CD4-positive, alpha-beta T cell (primary cell): ENCODE measurements at regions not wholly inside any gene's neighbourhood (a gene's known extent, or its start where the extent isn't known, plus 50 kb on each side); places are given as distances from the start of the nearest gene placed in this dataset.

Source experiments
- ATAC-seq: fragments of 200-7000 bp; cut with Tn5 transposase; one replicate; pipeline ENCODE4 v1.10.0; 2022; ENCODE audit warnings: mild to moderate bottlenecking; ENCODE audit not compliant: poor library complexity
- CTCF ChIA-PET: fragments of 350-600 bp; sonication (Branson Sonifier 250); formaldehyde crosslinking; loops from one replicate; lab custom pipeline; 2021; ENCODE audit warnings: antibody characterized with exemption, inconsistent platforms; lab: Charles Lee
- POLR2A ChIA-PET: fragments of 350-600 bp; sonication (Branson Sonifier 250); formaldehyde crosslinking; loops from one replicate; lab custom pipeline; 2021; ENCODE audit warnings: antibody characterized with exemption, inconsistent platforms; lab: Charles Lee
- DNase-seq, 14 experiments: peaks; one replicate each; pipeline ENCODE4 v3.0.0-alpha.2; 2013 to 2020; ENCODE audit warnings: mixed read lengths in 2 of 14
- H3K27ac ChIP-seq, 2 donors: one replicate each; pipeline versions ENCODE4 v1.5.1 to v1.7.0; 2013; ENCODE audit warnings: low read length in 2 of 2, low read depth in 1 of 2, mild to moderate bottlenecking in 1 of 2
- H3K27me3 ChIP-seq, 2 experiments: 1 replicate in 1 of 2; 2 replicates in 1 of 2; pipeline versions ENCODE4 v1.6.1 to v1.7.0; 2013; ENCODE audit warnings: low read length in 2 of 2, control low read depth in 1 of 2, mild to moderate bottlenecking in 1 of 2, moderate library complexity in 1 of 2; ENCODE audit not compliant: insufficient read depth in 2 of 2, control insufficient read depth in 1 of 2
- H3K36me3 ChIP-seq: one replicate; pipeline ENCODE4 v1.6.1; 2013; ENCODE audit warnings: low read length, control low read depth; ENCODE audit not compliant: insufficient read depth
- H3K4me1 ChIP-seq: one replicate; pipeline ENCODE4 v1.6.1; 2013; ENCODE audit warnings: low read length, control low read depth; ENCODE audit not compliant: insufficient read depth
- H3K4me3 ChIP-seq: one replicate; pipeline ENCODE4 v1.5.1; 2013; ENCODE audit warnings: mild to moderate bottlenecking, low read length, moderate library complexity
- H3K9me3 ChIP-seq, 2 experiments: 1 replicate in 1 of 2; 2 replicates in 1 of 2; pipeline versions ENCODE4 v1.6.1 to v1.7.0; 2013; ENCODE audit warnings: low read length in 2 of 2, mild to moderate bottlenecking in 2 of 2, control low read depth in 1 of 2, moderate library complexity in 1 of 2; ENCODE audit not compliant: control insufficient read depth in 1 of 2, insufficient read depth in 1 of 2
- H3K27ac Mint-ChIP-seq: one replicate; pipeline ENCODE4 v1.8.0; 2020; ENCODE audit warnings: mixed read lengths
- H3K27me3 Mint-ChIP-seq: one replicate; pipeline ENCODE4 v1.8.0; 2021; ENCODE audit warnings: mixed read lengths
- H3K36me3 Mint-ChIP-seq: one replicate; pipeline ENCODE4 v1.8.0; 2021; ENCODE audit warnings: low read depth, mixed read lengths
- H3K4me1 Mint-ChIP-seq: one replicate; pipeline ENCODE4 v1.8.0; 2021; ENCODE audit warnings: low read depth, mixed read lengths
- H3K4me3 Mint-ChIP-seq: one replicate; pipeline ENCODE4 v1.8.0; 2020; ENCODE audit warnings: mild to moderate bottlenecking, mixed read lengths
- H3K9me3 Mint-ChIP-seq: one replicate; pipeline ENCODE4 v1.8.0; 2020; ENCODE audit warnings: mixed read lengths
- intact Hi-C, 2 experiments: fragments of 100-400 bp; cut with DNase I in 1 of 2; cut with micrococcal nuclease in 1 of 2; formaldehyde crosslinking; loops; one replicate each; pipeline versions ENCODE4 v1.15.1 to v1.9.0; 2023 to 2025; cut with DNase I, micrococcal nuclease
- TF ChIP-seq, protein P1 (sequence below): fragments of 200-600 bp; IDR thresholded peaks from one replicate; pipeline ENCODE4 v1.8.0; 2022; ENCODE audit warnings: antibody characterized with exemption, mild to moderate bottlenecking

DNA sequence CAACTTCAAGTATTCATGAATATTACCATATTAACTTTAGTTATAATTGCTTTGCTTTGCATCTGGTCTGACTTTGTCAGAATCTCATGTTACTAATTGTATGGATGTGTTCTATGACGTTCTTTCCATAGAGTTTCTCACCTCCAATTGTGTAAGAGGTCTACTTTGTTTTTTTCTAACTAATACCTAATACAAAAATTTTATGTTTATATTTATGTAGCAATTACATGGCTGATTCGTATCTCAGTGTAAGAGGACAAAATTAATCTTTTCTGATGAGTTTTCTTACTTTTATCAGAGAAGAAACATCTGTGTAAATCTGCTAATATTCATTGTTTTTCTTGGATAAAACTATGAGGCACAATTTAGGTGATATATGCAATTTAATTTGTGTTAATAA, 224.8 kb upstream of the B3GALT2 start:
- TF ChIP-seq, protein P1, sequence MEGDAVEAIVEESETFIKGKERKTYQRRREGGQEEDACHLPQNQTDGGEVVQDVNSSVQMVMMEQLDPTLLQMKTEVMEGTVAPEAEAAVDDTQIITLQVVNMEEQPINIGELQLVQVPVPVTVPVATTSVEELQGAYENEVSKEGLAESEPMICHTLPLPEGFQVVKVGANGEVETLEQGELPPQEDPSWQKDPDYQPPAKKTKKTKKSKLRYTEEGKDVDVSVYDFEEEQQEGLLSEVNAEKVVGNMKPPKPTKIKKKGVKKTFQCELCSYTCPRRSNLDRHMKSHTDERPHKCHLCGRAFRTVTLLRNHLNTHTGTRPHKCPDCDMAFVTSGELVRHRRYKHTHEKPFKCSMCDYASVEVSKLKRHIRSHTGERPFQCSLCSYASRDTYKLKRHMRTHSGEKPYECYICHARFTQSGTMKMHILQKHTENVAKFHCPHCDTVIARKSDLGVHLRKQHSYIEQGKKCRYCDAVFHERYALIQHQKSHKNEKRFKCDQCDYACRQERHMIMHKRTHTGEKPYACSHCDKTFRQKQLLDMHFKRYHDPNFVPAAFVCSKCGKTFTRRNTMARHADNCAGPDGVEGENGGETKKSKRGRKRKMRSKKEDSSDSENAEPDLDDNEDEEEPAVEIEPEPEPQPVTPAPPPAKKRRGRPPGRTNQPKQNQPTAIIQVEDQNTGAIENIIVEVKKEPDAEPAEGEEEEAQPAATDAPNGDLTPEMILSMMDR = no peak
- peaks cover 0 to 8% of the 10 kb centered on the region in 2 experiments for H3K9me3 ChIP-seq
- H3K9me3 Mint-ChIP-seq = peaks cover 4% of the 10 kb centered on the region
- H3K4me1 Mint-ChIP-seq = peaks cover 55% of the 10 kb centered on the region
- ChIA-PET CTCF (no interaction called here), POLR2A (no interaction called here)
- no peak overlapping the region for H3K4me3 ChIP-seq
- H3K36me3 Mint-ChIP-seq = peaks cover 7% of the 10 kb centered on the region
- intact Hi-C loops = loop anchor here in 1 of 2 experiments (10.0 kb wide), 2 partner anchors 134 to 364 kb away; no protein-coding TSS in a partner anchor
- ATAC-seq = no peak
- no peak overlapping the region for H3K27ac Mint-ChIP-seq
- no peaks in the 10 kb centered on the region for H3K4me1 ChIP-seq
- DNase-seq = no peak
- H3K27me3 ChIP-seq = no peaks in the 10 kb centered on the region
- no peak overlapping the region for H3K27ac ChIP-seq
- H3K27me3 Mint-ChIP-seq = no peaks in the 10 kb centered on the region
- H3K36me3 ChIP-seq = no peaks in the 10 kb centered on the region
- no peak overlapping the region for H3K4me3 Mint-ChIP-seq

DNA sequence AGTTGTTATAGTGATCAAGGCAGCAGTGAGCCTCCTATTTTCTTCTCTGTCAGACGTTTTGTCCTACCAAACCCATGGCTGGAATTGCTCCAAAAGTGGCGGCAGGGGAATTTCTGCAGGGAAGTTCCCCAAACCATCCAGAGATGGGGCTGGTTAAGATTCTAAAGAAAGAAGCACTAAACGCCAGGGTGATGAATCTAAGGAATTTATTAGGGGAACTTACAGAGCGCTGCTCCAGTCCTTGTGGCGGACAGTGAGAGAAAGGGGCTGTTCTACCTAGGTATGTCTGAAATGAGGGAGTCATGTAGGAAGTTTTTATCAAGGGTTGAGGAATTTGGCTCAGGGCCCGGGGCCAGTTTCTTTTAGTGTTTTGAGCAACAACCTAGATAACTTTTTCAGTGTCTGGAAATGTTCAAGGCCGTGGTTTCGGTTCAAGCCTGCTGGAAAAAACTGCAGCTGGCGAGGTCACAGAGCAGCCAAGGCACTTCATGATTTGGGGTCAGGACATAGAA, 222.4 kb upstream of the B3GALT2 start:
- H3K27me3 Mint-ChIP-seq = no peaks in the 10 kb centered on the region
- H3K4me1 Mint-ChIP-seq = peaks cover 44% of the 10 kb centered on the region
- peak in 5 of 14 experiments; percentile 1 to 60 (median 32) for DNase-seq
- no peak overlapping the region for H3K4me3 ChIP-seq
- intact Hi-C loops = loop anchor here (2.0 to 5.0 kb wide), 4 partner anchors 68 to 884 kb away; partner anchors contain the start of gene B3GALT2 (in 1 of the 2)
- H3K9me3 ChIP-seq = peaks cover 0 to 8% of the 10 kb centered on the region in 2 experiments
- POLR2A ChIA-PET = no interaction called here
- peak overlapping the region; percentile 40 for H3K27ac Mint-ChIP-seq
- H3K4me3 Mint-ChIP-seq = no peak overlapping the region
- TF ChIP-seq, protein P1 = no peak
- H3K36me3 Mint-ChIP-seq = peaks cover 7% of the 10 kb centered on the region
- CTCF ChIA-PET = no interaction called here
- no peak overlapping the region for H3K27ac ChIP-seq
- no peak for ATAC-seq
- no peaks in the 10 kb centered on the region for H3K9me3 Mint-ChIP-seq
- H3K4me1 ChIP-seq = no peaks in the 10 kb centered on the region
- no peaks in the 10 kb centered on the region for H3K27me3 ChIP-seq
- no peaks in the 10 kb centered on the region for H3K36me3 ChIP-seq

DNA sequence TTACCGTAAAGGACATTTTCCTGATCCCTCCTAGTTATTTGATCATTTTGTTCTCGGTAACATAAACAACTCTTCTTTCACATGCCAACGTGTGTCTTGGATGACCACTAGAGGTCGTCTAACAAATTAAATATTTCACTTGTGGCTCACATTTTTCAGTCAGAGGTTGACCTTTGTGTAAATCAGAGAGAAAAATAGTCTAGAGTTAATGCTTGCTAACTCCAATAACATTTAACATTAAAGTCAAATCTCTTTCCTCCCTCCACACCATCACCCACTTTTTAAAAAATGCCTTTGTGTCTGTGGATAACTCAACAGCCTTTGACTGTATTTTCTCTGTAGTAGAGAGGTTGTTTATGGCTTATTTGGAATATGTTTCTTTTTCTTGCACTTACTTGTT, 220.5 kb upstream of the B3GALT2 start:
- ChIA-PET POLR2A (no interaction called here), CTCF (no interaction called here)

More for the DNA sequence above, 220.5 kb upstream of the B3GALT2 start:
- H3K36me3 ChIP-seq = no peaks in the 10 kb centered on the region
- H3K9me3 ChIP-seq = peaks cover 0 to 5% of the 10 kb centered on the region in 2 experiments
- Mint-ChIP-seq H3K4me1 (peaks cover 40% of the 10 kb centered on the region), H3K27me3 (no peaks in the 10 kb centered on the region), H3K9me3 (no peaks in the 10 kb centered on the region), H3K27ac (peak overlapping the region; percentile 28), H3K36me3 (no peaks in the 10 kb centered on the region), H3K4me3 (no peak overlapping the region)
- H3K4me3 ChIP-seq = no peak overlapping the region
- intact Hi-C loops = loop anchor here (1.0 to 5.0 kb wide), 4 partner anchors 70 to 888 kb away; partner anchors contain the start of gene B3GALT2 (in 1 of the 2)
- no peak overlapping the region for H3K27ac ChIP-seq
- ATAC-seq (peak; percentile 74), DNase-seq (peak in 4 of 14 experiments; percentile 18 to 70 (median 69))
- no peaks in the 10 kb centered on the region for H3K4me1 ChIP-seq
- no peaks in the 10 kb centered on the region for H3K27me3 ChIP-seq
- TF ChIP-seq, protein P1 = peak; percentile 86
